CD4-positive, alpha-beta T cell treated with Interleukin-4 for 4 hours (primary cell): ENCODE measurements at regions not wholly inside any gene's neighbourhood (a gene's known extent, or its start where the extent isn't known, plus 50 kb on each side); places are given as distances from the start of the nearest gene placed in this dataset.
"Not testable (repeated sequence)": the region's sequence is repeated elsewhere in the genome, so short reads cannot be mapped to it uniquely, and the experiment has no call there.

Experiments used
- DNase-seq: peaks from one replicate; pipeline ENCODE4 v3.0.0-alpha.2; 2020

DNA sequence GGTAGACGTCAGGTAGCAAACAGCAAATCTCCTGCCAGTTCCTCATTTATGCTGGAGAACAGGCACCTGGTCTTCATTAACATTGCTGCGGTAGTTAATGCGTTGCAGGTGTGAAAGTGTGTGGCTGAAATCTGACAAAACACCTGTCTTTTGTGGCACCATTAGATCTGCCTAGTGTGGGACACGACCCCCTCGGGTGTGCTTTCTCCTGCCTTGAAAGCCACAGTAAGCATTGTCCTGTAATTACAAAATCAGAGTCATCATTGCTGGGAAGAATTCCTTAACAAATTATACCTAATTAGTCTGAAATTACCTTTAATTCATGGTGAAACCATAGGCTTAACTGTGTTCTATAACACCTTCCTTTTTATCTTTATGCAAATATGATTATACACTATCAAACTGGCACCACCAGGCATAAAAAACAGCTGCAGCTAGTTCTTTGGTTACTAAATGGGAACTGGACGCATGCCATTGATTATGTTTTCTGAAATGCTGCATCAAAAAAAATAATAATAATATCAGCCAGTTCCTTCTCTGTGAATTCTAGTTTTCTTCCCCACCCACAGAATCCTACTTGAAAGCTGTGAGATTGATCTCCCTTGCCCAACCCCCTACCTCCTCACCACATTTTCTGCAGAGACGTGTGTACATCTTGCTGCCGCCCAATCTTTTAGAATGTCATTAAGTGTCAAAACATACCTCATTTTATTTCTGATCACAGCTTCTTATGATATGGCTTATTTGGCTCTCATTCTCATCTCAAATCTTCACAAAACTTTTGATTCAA, 374.0 kb downstream of the NFIB start:
- no peak for DNase-seq

DNA sequence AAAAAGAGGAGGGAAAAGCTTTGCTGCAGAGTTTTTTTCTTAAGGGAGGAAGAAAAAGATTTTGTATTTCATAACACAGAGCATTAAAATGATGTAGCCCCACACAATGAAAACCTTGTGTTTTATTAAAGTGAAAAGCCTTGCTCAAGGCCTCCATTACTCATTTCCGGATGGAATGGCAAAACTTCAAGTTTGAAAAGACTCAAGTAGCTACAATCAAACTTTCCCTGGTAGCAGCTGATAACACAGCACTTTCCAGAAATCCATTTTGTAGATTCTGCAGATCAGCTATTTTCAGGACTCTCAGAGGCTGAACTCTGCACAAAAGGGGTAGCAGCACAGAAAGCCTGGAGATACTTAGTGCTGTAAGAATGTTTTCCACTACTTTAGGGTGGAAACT, 374.8 kb downstream of the NFIB start:
- no peak for DNase-seq

DNA sequence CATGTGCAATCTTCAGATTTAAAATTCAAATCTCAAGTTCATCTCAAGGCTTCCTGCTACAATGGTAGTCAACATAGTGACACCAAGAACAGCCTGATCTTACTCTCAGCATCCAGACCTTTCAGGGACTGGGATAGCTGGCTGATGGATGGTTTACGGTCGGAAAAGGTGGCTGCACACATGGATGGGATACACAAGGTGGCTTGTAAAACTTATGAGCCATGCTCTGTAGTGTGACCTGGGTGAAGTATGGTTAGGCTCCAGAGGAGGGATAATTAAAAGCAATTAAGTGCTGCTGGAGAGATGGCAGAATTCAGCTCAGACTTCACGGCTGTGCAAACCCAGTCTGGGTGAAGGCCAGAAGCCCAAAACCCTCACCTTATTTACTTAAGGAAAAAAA, 379.5 kb downstream of the NFIB start:
- no peak for DNase-seq

- no peak for DNase-seq
These were observed 380.7 kb downstream of the NFIB start for GRCh38 chr9:13933268-13933656.

GRCh38 chr9:13932528-13933267, 381.2 kb downstream of the NFIB start:
- DNase-seq = no peak

GRCh38 chr9:13929013-13929412, 384.9 kb downstream of the NFIB start:
- no peak for DNase-seq

DNA sequence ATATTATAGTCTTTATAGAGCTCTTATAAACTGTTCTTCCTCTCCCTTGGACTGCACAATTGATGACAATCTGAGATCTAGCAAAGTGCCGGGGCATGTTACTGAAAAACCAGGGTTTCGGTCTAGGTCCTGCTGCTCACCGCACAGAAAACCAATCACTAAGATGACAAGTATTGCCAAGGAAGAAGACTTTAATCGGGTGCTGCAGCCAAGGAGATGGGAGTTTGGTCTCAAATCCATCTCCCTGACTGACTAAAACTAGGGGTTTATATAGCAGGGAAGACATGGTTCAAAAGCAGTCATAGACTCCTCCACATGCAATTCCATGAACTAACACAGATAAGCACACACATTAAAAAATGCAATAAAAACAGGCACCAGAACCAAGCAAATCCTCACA, 390.6 kb downstream of the NFIB start:
- DNase-seq = no peak

- no peak for DNase-seq
These were observed 393.4 kb downstream of the NFIB start for GRCh38 chr9:13920557-13920956.

- no peak for DNase-seq
These were observed 394.5 kb downstream of the NFIB start for GRCh38 chr9:13919401-13919800.

DNA sequence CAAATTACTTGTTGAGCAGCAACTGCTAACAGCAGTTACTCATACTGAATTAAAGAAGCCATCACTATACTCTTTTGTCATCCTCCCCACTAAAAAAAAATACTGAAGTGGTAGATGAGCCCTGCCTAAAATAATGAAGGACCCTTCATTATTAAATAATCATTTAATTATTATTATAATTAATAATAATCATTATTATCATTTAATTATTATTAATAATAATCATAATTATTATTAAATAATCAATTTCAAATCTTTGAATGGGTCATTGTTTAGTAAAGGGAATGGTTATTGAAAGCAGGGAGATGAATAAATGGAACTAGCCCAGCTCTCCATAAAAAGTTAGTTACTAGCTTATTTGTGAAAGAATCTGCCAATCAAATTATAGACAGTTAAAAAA, 396.4 kb downstream of the NFIB start:
- DNase-seq = no peak

DNA sequence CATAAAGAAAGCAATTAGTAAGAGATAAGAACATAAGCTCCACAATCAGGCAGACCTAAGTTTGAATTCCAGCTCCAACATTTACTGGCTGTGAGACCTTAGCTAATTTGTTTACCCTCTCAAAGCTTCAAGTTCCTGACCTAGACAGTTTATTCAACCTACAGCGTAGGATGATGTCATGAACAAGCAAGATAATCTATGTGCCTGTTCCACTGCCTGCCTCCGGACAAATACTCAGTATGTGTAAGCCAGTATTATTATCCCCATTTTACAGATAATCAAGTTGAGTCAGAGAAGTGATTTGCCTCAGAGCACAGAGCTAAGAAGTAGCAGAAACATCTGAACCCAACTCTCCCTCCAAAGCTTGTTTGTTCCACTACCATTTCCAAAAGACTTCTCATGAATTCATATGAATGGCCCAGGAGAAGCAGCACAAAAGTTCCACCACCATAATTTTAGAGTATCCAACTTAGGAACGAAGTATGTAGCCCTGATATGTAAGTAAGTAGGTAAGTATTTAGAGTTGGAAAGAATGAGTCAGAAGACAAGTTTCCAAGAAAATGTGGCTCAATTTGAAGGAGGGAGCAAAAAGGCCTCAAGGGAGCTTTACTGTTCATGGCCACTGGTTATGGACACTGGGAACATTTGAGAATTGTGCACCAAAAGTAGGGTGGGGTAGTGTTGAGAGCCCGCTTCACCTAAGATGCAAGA, 398.2 kb downstream of the NFIB start:
- no peak for DNase-seq

GRCh38 chr9:13915131-13915530, 398.8 kb downstream of the NFIB start:
- no peak for DNase-seq

DNA sequence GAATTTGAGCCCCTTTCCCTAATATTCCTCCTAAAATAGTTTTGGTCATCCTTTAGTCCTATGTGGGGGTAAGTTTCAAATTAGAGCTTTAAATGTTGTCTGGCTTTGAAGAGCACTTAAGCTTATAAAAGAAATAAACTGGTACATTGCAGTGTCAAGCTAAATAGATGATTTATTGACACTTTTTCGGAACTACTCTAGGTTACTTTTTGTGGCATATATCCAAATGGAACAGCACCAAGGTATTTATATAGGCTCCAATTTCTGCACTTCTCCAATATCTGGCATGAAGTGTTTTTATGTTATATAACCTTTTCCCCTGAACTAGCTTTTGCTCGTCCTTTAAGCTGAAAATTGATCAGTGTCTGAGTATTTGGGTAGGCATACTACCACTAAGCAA, 402.5 kb downstream of the NFIB start:
- DNase-seq = no peak

DNA sequence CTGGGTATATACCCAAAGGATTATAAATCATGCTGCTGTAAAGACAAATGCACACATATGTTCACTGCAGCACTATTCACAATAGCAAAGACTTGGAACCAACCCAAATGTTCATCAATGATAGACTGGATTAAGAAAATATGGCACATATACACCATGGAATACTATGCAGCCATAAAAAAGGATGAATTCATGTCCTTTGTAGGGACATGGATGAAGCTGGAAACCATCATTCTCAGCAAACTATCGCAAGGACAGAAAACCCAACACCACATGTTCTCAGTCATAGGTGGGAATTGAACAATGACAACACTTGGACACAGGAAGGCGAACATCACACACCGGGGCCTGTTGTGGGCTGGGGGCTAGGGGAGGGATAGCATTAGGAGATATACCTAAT, 406.1 kb downstream of the NFIB start:
- DNase-seq = not testable (repeated sequence)

GRCh38 chr9:13904746-13905145, 409.2 kb downstream of the NFIB start:
- no peak for DNase-seq

DNA sequence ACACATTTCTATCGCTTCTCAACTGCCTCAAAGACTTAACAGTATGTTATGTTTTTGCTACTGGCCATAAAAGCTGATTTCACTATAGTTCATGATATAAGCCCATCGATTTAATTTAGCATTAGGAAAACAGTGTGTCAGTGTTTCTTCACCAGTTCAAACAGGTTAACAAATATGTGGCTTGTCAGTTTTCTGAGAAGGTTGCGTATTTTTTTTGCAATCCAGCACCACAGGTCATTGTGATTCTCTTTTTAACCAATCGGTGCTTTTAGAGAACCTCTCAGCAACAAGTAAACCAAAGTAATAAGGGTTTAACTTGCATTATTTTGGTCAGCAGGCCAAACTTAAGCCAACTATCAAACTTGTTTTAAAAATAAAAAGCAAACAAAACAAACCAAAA, 409.6 kb downstream of the NFIB start:
- no peak for DNase-seq

DNA sequence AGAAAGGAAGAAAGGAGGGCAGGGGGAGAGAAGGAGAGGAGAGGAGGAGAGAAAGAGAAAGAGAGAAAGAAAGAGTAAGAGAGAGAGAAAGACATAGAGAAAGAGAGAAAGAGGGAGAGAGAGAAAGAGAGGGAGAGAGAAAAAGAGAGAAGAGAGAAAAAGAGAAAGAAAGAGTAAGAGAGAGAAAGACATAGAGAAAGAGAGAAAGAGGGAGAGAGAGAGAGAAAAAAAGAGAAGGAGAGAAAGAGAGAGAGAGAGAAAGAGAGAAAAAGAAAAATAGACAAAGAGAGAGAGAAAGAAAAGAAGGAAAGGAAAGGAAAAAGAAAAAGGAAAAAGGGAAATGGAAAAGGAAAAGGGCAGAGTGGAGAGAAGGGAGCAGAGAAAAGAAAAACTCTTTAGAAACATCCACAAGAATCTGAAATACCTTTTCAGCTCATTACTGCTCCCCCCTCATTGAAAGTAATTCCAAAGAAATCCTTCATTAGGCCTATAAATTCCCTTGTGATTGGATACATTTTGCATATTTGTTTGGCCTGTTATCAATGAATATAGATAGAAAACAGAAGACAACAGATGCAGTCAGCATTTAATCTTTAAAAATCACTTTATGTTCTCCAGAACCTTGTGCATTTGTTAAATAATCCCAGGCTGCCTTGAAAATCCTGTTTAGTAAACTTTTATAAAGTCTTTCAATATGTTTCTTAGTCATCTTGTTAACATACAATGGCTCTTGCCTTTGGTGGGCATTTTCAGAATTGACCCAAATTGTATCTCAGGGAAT, 411.5 kb downstream of the NFIB start:
- DNase-seq = no peak

DNA sequence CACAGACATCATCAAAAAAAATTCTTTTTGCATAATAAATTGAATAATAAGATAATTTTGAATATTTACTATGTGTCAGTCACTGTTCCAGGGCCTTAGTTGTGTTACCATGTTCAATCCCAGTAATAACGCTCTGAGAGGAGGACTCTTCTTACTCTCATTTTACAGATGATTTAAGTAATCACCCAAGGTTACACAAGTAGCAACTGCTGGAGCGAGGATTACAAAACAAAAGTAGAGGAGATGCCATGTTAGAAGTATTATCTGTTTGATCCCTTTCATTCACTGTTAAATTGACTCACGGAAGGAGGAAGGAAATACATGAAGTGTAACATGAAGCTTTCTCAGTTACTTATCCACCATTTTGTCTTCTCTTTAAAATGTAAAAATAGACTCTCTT, 412.8 kb downstream of the NFIB start:
- DNase-seq = no peak

DNA sequence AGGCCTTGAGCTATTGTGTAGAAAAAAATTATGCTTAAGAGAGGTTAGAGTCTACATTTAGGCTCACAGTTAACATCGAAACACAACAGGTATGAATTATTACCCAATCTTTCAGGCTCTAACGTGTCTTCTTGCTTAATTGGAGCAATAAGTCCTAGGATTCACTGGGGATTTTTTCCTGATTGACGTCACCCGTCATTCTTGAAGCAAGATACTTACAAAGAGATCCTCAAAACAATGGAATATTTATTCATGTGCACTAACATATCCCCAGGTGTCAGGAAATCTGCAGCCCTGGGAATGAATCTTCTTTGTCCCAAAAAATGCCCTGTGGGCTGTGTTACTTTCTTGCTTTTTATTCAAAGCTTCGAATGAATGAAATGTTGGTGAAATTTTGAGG, 413.5 kb downstream of the NFIB start:
- DNase-seq = no peak

GRCh38 chr9:13899924-13900323, 414.0 kb downstream of the NFIB start:
- no peak for DNase-seq

- no peak for DNase-seq
These were observed 415.0 kb downstream of the NFIB start for GRCh38 chr9:13898957-13899356.

DNA sequence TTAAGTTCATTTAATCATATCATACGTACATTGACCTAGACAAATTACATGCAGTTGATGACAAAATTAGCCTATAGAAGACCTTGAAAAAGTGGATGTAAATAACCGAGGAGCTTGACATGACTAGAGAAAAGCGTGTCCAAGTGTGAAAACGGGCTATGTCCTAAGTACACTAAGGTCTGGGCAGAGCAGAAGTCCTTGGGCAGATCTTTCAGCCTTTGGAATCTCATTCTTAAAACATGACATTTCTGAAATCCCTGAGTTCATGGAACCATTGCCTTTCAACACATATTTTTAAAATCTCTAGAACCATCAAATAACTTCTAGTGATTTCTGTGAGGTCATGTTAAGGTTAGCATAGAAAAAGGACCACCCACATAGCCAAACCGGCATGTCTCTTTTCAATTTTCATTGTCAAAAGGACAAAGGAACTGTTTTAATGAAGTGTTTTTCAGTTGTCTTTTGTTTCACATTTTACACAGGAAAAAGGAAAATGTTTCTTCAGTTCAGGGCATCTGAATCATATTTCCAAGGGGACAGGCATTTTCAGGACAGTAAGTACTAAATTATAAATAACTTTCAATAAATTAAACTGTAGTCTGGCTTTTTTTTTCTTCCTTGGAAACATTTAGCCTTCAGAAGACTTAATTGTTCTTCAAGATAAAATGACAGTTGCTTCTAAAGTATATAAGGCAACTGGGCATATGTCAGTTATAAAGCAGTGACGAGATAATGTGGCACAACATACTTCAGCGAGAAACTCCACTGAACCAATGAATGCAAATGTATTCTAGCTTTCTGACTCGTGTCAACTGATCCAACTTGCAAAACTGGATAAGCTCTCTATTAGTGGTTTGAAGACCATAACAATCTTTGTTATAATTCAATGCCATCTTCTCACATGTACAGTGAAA, 416.8 kb downstream of the NFIB start:
- DNase-seq = no peak
